Muscle layer of duodenum (tissue), 2 donors: ENCODE measurements at regions not wholly inside any gene's neighbourhood (a gene's known extent, or its start where the extent isn't known, plus 50 kb on each side); places are given as distances from the start of the nearest gene placed in this dataset.

Experiments
- H3K27ac ChIP-seq: one replicate; pipeline ENCODE4 v1.7.0; 2013; ENCODE audit warnings: mild to moderate bottlenecking, low read length
- H3K27me3 ChIP-seq: one replicate; pipeline ENCODE4 v1.7.0; 2013; ENCODE audit warnings: low read depth, mild to moderate bottlenecking, control low read depth, low read length
- H3K36me3 ChIP-seq, 2 donors: one replicate each; pipeline ENCODE4 v1.7.0; 2013; ENCODE audit warnings: low read length in 2 of 2, control low read depth in 1 of 2, mild to moderate bottlenecking in 1 of 2; ENCODE audit not compliant: insufficient read depth in 2 of 2, control insufficient read depth in 1 of 2
- H3K4me1 ChIP-seq, 2 donors: one replicate each; pipeline ENCODE4 v1.7.0; 2013; ENCODE audit warnings: low read length in 2 of 2, mild to moderate bottlenecking in 2 of 2, control low read depth in 1 of 2, moderate library complexity in 1 of 2; ENCODE audit not compliant: insufficient read depth in 2 of 2, control insufficient read depth in 1 of 2
- H3K4me3 ChIP-seq, 2 donors: one replicate each; pipeline ENCODE4 v1.7.0; 2013; ENCODE audit warnings: low read length in 2 of 2, low read depth in 1 of 2, mild to moderate bottlenecking in 1 of 2
- H3K9me3 ChIP-seq, 2 donors: one replicate each; pipeline ENCODE4 v1.7.0; 2013; ENCODE audit warnings: low read length in 2 of 2, control low read depth in 1 of 2, mild to moderate bottlenecking in 1 of 2; ENCODE audit not compliant: control insufficient read depth in 1 of 2
- donor health status: healthy.

DNA sequence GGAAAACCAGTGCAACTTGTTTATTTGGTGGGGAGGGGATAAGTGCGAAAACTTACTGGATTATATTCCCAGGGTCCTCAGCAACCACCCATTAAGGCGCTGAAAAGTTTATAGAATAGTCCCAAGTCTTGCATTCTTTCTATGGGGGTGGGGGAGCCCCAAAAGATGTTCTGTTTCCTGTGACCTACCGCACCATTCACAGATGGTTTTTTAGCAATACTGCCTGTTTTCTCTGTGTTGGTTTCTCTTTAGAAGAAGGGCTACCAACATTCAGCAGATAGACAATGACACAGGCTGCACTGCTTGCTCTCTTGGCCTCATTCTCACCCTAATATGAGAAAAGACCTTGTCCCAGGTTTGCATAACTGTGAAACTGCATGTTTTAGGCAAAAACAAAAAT lies 86.5 kb downstream of the FAM76B start:
- peaks cover 0 to 17% of the 10 kb centered on the region in 2 donors for H3K4me1 ChIP-seq
- no peaks in the 10 kb centered on the region for H3K27me3 ChIP-seq
- no peaks in the 10 kb centered on the region for H3K9me3 ChIP-seq
- no peaks in the 10 kb centered on the region for H3K36me3 ChIP-seq
- H3K4me3 ChIP-seq, result no peak overlapping the region
- H3K27ac ChIP-seq, result peak overlapping the region; percentile 2

DNA sequence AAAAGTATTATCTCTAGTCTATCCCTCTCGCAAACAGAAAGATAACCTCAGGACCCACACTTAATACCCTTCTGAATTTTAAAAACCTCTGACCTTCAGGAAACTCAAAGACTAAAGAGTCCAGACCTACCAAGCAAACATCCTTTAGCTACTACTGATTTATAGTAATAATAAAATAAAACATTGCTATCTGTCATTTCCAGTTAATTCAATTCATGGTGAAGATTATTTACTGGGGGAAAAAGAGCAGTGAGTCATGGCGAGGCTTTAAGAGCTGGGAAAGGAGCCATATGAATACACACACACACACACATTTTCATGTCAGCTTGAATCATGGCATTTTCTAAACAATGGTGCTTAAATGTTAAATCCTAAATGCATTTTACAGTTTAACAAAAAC lies 87.1 kb downstream of the FAM76B start:
- Histone ChIP-seq H3K36me3 (no peaks in the 10 kb centered on the region), H3K4me1 (peaks cover 0 to 17% of the 10 kb centered on the region in 2 donors), H3K4me3 (no peak overlapping the region), H3K9me3 (no peaks in the 10 kb centered on the region), H3K27ac (no peak overlapping the region), H3K27me3 (no peaks in the 10 kb centered on the region)

DNA sequence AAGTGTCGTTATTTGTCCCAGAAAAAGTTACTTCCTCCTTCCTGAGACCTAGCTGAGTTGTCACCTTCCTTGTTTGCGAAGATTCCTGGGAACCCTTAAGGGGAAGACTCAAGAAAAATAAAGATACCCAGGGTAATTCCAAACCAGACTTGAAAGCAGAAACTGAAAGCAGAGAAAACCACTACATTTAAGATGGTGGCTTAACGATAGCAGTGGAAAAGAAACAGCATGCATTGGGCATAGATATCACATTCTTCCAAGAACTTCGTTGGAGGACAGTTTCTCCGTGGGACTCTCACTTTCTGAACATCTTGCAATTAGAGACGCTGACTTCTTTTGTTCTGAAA lies 89.1 kb downstream of the FAM76B start:
- Histone ChIP-seq H3K27ac (no peak overlapping the region), H3K27me3 (no peaks in the 10 kb centered on the region), H3K9me3 (no peaks in the 10 kb centered on the region), H3K4me1 (peaks cover 0 to 10% of the 10 kb centered on the region in 2 donors), H3K4me3 (no peak overlapping the region), H3K36me3 (no peaks in the 10 kb centered on the region)

DNA sequence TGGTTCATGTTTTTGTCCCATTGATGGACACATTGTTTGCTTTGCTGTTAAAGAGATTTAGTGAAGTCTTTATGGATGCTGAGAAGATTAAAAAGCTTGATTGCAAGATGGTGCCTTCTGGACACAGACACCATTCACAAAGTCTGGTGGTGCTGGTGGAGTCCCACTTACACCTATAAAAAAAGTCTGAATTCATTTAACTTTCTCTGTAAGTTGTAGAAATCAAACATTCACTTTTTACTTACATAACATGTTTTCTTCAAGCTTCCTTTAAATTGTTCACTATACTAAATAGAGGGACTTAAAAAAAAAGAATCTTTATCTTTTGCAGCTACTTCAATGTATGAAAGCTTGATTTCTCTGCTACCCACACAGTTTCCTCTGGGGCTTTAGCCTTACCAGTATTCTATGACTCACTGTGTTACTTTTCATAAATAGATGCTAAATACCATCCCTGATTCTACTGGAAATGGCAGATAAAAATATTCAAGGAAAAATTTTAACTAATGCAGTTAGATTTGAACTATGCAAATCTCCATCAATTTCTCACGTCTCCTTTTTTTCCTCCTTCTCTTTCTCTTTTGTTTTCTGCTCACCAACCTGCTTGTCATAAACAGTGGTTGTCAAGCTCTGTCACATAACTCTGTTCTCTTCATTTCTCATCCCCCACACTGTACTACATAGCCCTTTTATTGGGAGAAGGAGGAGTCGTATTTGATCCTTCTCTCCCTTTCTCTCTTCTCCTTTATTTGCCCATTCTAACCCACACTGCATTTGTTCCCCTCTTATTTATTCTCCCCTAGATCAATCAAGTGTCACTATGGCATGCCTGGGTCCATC lies 89.7 kb downstream of the FAM76B start:
- no peaks in the 10 kb centered on the region for H3K36me3 ChIP-seq
- H3K27me3 ChIP-seq, result no peaks in the 10 kb centered on the region
- H3K27ac ChIP-seq, result no peak overlapping the region
- H3K4me3 ChIP-seq, result no peak overlapping the region
- peaks cover 0 to 10% of the 10 kb centered on the region in 2 donors for H3K4me1 ChIP-seq
- no peaks in the 10 kb centered on the region for H3K9me3 ChIP-seq

GRCh38 chr11:95698676-95699557 lies 90.7 kb downstream of the FAM76B start:
- Histone ChIP-seq H3K4me3 (no peak overlapping the region), H3K27me3 (no peaks in the 10 kb centered on the region), H3K9me3 (no peaks in the 10 kb centered on the region), H3K27ac (no peak overlapping the region), H3K36me3 (no peaks in the 10 kb centered on the region), H3K4me1 (peaks cover 0 to 10% of the 10 kb centered on the region in 2 donors)

- no peak overlapping the region for H3K27ac ChIP-seq
Observed at GRCh38 chr11:95697614-95698408, 91.8 kb downstream of the FAM76B start.

GRCh38 chr11:95695181-95695580 lies 94.4 kb downstream of the FAM76B start:
- Histone ChIP-seq H3K4me1 (no peaks in the 10 kb centered on the region), H3K27me3 (no peaks in the 10 kb centered on the region)

More at GRCh38 chr11:95697614-95698408, 91.8 kb downstream of the FAM76B start:
- Histone ChIP-seq H3K4me3 (no peak overlapping the region), H3K27me3 (no peaks in the 10 kb centered on the region), H3K4me1 (peaks cover 0 to 2% of the 10 kb centered on the region in 2 donors), H3K36me3 (no peaks in the 10 kb centered on the region), H3K9me3 (no peaks in the 10 kb centered on the region)

GRCh38 chr11:95693298-95693697 lies 96.3 kb downstream of the FAM76B start:
- Histone ChIP-seq H3K9me3 (no peaks in the 10 kb centered on the region), H3K36me3 (no peaks in the 10 kb centered on the region), H3K4me1 (no peaks in the 10 kb centered on the region), H3K27ac (no peak overlapping the region), H3K4me3 (no peak overlapping the region), H3K27me3 (no peaks in the 10 kb centered on the region)

More at GRCh38 chr11:95695181-95695580, 94.4 kb downstream of the FAM76B start:
- no peak overlapping the region for H3K4me3 ChIP-seq
- no peaks in the 10 kb centered on the region for H3K36me3 ChIP-seq
- no peak overlapping the region for H3K27ac ChIP-seq
- H3K9me3 ChIP-seq, result no peaks in the 10 kb centered on the region

DNA sequence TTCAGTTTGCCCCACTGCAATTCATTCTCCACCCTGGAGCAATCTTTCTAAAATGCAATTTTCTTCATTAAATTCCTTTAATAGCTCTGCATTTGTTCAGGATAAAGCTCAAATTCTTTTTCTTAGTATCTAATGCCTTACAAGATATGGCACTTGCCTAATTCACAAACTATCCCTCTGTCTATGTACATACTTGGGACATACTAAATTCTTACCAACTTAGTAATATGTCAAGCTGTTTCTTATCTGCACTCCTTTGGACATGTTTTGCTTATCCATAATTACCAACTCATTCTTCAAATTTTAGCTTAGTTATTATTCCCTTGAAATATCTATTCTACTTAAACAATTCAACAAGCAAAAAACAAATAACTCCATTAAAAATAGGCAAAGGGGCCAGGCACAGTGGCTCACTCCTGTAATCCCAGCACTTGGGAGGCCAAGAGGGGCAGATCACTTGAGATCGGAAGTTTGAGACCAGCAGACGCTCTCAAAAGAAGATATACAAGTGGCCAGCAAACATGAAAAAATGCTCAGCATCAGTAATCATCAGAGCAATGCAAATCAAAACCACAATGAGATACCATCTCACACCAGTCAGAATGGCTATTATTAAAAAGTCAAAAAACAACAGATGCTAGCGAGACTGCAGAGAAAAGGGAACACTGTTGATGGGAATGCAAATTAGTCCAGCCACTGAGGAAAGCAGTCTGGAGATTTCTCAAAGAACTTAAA lies 96.9 kb downstream of the FAM76B start:
- no peaks in the 10 kb centered on the region for H3K4me1 ChIP-seq
- no peaks in the 10 kb centered on the region for H3K9me3 ChIP-seq
- no peak overlapping the region for H3K4me3 ChIP-seq
- H3K27me3 ChIP-seq, result no peaks in the 10 kb centered on the region
- H3K27ac ChIP-seq, result no peak overlapping the region
- no peaks in the 10 kb centered on the region for H3K36me3 ChIP-seq

DNA sequence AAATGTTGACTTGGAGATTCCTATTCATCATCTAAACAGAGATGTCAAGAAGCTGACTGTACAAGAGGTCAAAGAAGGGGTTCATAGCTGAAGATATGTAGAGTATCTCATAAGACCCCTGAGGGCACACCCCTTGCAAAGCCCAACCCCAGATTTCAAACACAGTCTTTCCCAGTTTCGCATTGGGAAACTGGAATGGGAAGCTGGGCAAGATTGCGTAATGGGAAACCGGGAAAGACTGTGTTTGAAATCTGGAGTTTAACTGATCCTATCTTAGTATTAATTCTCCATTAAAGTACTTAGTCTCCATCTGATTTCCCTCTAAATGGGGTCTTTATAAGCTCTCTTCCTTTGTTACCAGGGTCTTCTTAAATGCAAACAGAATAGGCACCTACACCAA lies 99.5 kb downstream of the FAM76B start:
- Histone ChIP-seq H3K27ac (no peak overlapping the region), H3K4me1 (no peaks in the 10 kb centered on the region), H3K27me3 (no peaks in the 10 kb centered on the region), H3K36me3 (no peaks in the 10 kb centered on the region), H3K9me3 (no peaks in the 10 kb centered on the region), H3K4me3 (no peak overlapping the region)
